Psoas muscle (tissue), 7 donors: ENCODE measurements at regions not wholly inside any gene's neighbourhood (a gene's known extent, or its start where the extent isn't known, plus 50 kb on each side); places are given as distances from the start of the nearest gene placed in this dataset.

ENCODE experiments used
- ATAC-seq, 4 donors: fragments of 200-7000 bp; cut with Tn5 transposase; one replicate each; pipeline ENCODE4 v1.9.1; 2020; ENCODE audit warnings: moderate library complexity in 3 of 4, mild to moderate bottlenecking in 2 of 4
- DNase-seq, 2 donors: peaks; one replicate each; pipeline ENCODE4 v3.0.0-alpha.2; 2020
- H3K27ac ChIP-seq: fragments of 200-600 bp; one replicate; pipeline ENCODE4 v1.8.0; 2022
- H3K27me3 ChIP-seq, 3 donors: fragments of 200-600 bp in 1 of 3; one replicate each; pipeline versions ENCODE4 v1.6.1 to v1.8.0; 2013 to 2022; ENCODE audit warnings: low read length in 2 of 3, mild to moderate bottlenecking in 2 of 3, moderate library complexity in 1 of 3; ENCODE audit not compliant: insufficient read depth in 3 of 3
- H3K36me3 ChIP-seq, 2 donors: fragments of 200-600 bp in 1 of 2; one replicate each; pipeline versions ENCODE4 v1.6.1 to v1.8.0; 2013 to 2022; ENCODE audit warnings: low read depth in 1 of 2, mild to moderate bottlenecking in 1 of 2, moderate library complexity in 1 of 2; ENCODE audit not compliant: insufficient read depth in 1 of 2
- H3K4me1 ChIP-seq: fragments of 200-600 bp; one replicate; pipeline ENCODE4 v1.8.0; 2022
- H3K4me3 ChIP-seq: fragments of 200-600 bp; one replicate; pipeline ENCODE4 v1.8.0; 2022; ENCODE audit warnings: mild to moderate bottlenecking
- H3K9me3 ChIP-seq: fragments of 200-600 bp; one replicate; pipeline ENCODE4 v1.8.0; 2022
- CTCF ChIP-seq: fragments of 200-600 bp; IDR thresholded peaks from one replicate; pipeline ENCODE4 v1.8.0; 2022; ENCODE audit warnings: antibody characterized with exemption
- WGBS, 3 donors: extraction: QIAGEN DNeasy Blood & Tissue Kit; methylation state at CpG; one replicate each; pipeline versions ENCODE4 v1.1.6 to v1.1.7; 2013; 5-methylcytosine and 5-hydroxymethylcytosine counted together
- intact Hi-C, 2 donors: fragments of 100-400 bp; cut with DNase I; formaldehyde crosslinking; loops; one replicate each; pipeline versions ENCODE4 v1.11.0 to v1.14.2; 2022
- donor health status: healthy with polysubstance abuse.
- donor health status: DM: no; HTN: no; CAD: no; lungs with moderate emphysema.
- donor health status: Bipolar disorder and iron deficiency.
- donor health status: healthy.
- donor health status: DM: yes; HTN: yes; CAD: no.
- donor health status: DM: no; HTN: no; CAD: no.
- donor health status: DM: yes; HTN: yes; CAD: no.

GRCh38 chr5:17697671-17698070, 63.4 kb downstream of the TAF11L14 start:
- TF ChIP-seq CTCF, result no peak
- ATAC-seq (no peak), DNase-seq (no peak)
- no peaks in the 10 kb centered on the region for H3K4me1 ChIP-seq
- no peak overlapping the region for H3K27ac ChIP-seq
- H3K4me3 ChIP-seq, result no peak overlapping the region
- no peaks in the 10 kb centered on the region for H3K27me3 ChIP-seq
- intact Hi-C loops, result no loop called here
- 44 to 57% (median 49%) methylated on average over 3 of the region's 3 CpGs for WGBS, 3 donors
- no peaks in the 10 kb centered on the region for H3K9me3 ChIP-seq
- no peaks in the 10 kb centered on the region for H3K36me3 ChIP-seq

GRCh38 chr5:17709011-17709710, 74.9 kb downstream of the TAF11L14 start:
- no peak for TF ChIP-seq CTCF

GRCh38 chr5:17713301-17713700, 79.0 kb downstream of the TAF11L14 start:
- Histone ChIP-seq H3K27me3 (no peaks in the 10 kb centered on the region), H3K36me3 (no peaks in the 10 kb centered on the region), H3K27ac (no peak overlapping the region), H3K4me1 (no peaks in the 10 kb centered on the region), H3K9me3 (no peaks in the 10 kb centered on the region), H3K4me3 (no peak overlapping the region)
- intact Hi-C loops, result no loop called here
- no peak for DNase-seq
- ATAC-seq, result no peak
- WGBS, 3 donors, result 84 to 89% (median 86%) methylated on average over 1 of the region's 1 CpG
- no peak for TF ChIP-seq CTCF

More at GRCh38 chr5:17709011-17709710, 74.9 kb downstream of the TAF11L14 start:
- WGBS, 3 donors, result 85 to 87% (median 87%) methylated on average over 2 of the region's 2 CpGs
- Histone ChIP-seq H3K27ac (no peak overlapping the region), H3K4me1 (no peaks in the 10 kb centered on the region), H3K4me3 (no peak overlapping the region), H3K36me3 (no peaks in the 10 kb centered on the region), H3K9me3 (no peaks in the 10 kb centered on the region), H3K27me3 (no peaks in the 10 kb centered on the region)
- ATAC-seq (no peak), DNase-seq (no peak)
- intact Hi-C loops, result no loop called here

- H3K4me3 ChIP-seq, result no peak overlapping the region
- H3K36me3 ChIP-seq, result no peaks in the 10 kb centered on the region
- no peaks in the 10 kb centered on the region for H3K9me3 ChIP-seq
- H3K4me1 ChIP-seq, result no peaks in the 10 kb centered on the region
- no peak overlapping the region for H3K27ac ChIP-seq
- no peak for TF ChIP-seq CTCF
- 94 to 96% (median 94%) methylated on average over 4 of the region's 4 CpGs for WGBS, 3 donors
- H3K27me3 ChIP-seq, result no peaks in the 10 kb centered on the region
- no peak for DNase-seq
- intact Hi-C loops, result no loop called here
- no peak for ATAC-seq
These were observed 79.9 kb downstream of the TAF11L14 start for GRCh38 chr5:17714186-17714585.

- Histone ChIP-seq H3K9me3 (no peaks in the 10 kb centered on the region), H3K4me3 (no peak overlapping the region), H3K36me3 (no peaks in the 10 kb centered on the region), H3K27ac (no peak overlapping the region), H3K4me1 (no peaks in the 10 kb centered on the region), H3K27me3 (no peaks in the 10 kb centered on the region)
- no peak for TF ChIP-seq CTCF
- WGBS, 3 donors, result 75 to 79% (median 78%) methylated on average over 9 of the region's 9 CpGs
- DNase-seq (no peak), ATAC-seq (no peak)
- intact Hi-C loops, result no loop called here
These were observed 85.3 kb downstream of the TAF11L14 start for GRCh38 chr5:17719592-17719991.
